Fibroblast of lung (primary cell): ENCODE measurements at regions not wholly inside any gene's neighbourhood (a gene's known extent, or its start where the extent isn't known, plus 50 kb on each side); places are given as distances from the start of the nearest gene placed in this dataset.

Experiments
- CTCF ChIP-seq, 2 donors: IDR thresholded peaks in 1 of 2; conservative IDR thresholded peaks in 1 of 2; 1 replicate in 1 of 2; 2 replicates in 1 of 2; pipeline ENCODE4 v1.5.1; 2011 to 2012; ENCODE audit warnings: low read length in 2 of 2, control low read depth in 1 of 2, inconsistent platforms in 1 of 2, low read depth in 1 of 2, mild to moderate bottlenecking in 1 of 2
- EZH2 ChIP-seq: IDR thresholded peaks from 2 replicates; pipeline ENCODE4 v1.5.1; 2012; ENCODE audit warnings: low read length, control low read depth, mild to moderate bottlenecking; ENCODE audit errors: missing control alignments

DNA sequence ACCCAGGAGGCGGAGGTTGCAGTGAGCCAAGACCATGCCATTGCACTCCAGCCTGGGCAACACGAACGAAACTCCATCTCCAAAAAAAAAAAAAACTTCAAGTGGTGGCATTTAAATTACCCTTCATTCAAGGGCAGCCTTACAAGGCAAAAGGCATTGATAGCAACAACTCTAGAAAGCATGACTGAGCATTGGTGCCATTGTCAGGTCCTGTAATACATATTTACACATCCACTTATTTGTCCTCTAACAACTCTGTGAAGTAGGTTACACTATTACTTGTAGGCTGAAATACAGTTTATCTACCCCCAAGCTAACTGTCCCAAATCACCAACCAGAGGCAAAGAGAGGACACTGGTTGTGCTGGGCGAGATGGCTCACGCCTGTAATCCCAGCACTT lies 52.7 kb upstream of the LARP1 start:
- TF ChIP-seq CTCF (conservative IDR thresholded peaks at IDR 0.05 in 1 of 2, IDR thresholded peaks at IDR 0.05 in 1 of 2; ENCODE audit: low read depth in 1 of 2, low read length in 2 of 2) = no peak
- TF ChIP-seq EZH2 = no peak
